Endothelial cell of umbilical vein (primary cell): ENCODE measurements at regions not wholly inside any gene's neighbourhood (a gene's known extent, or its start where the extent isn't known, plus 50 kb on each side); places are given as distances from the start of the nearest gene placed in this dataset.

Experiments
- BruUV-seq: library from RNA; stranded (reverse); fragments of 400-500 nt; replicated peaks from 2 replicates; lab custom pipeline; 2021; lab: Mats Ljungman, UMichigan
- CTCF ChIA-PET: fragments of 300-600, 350-600 bp; sonication (Branson Sonifier 250); formaldehyde crosslinking; loops from one replicate; lab custom pipeline; 2021; ENCODE audit warnings: antibody characterized with exemption, inconsistent platforms; lab: Charles Lee
- POLR2A ChIA-PET: fragments of 300-600, 350-600 bp; sonication (Branson Sonifier 250); formaldehyde crosslinking; loops from one replicate; lab custom pipeline; 2021; ENCODE audit warnings: antibody characterized with exemption, inconsistent platforms; lab: Charles Lee
- DNase-seq: peaks from one replicate; pipeline ENCODE4 v3.0.0-alpha.2; 2011; ENCODE audit warnings: low read depth, low spot score
- FAIRE-seq: peaks from 2 replicates; lab custom pipeline; 2011; peaks lifted over from hg19 to GRCh38; lab: Jason Lieb, UNC
- H2AFZ ChIP-seq: 2 replicates; pipeline ENCODE4 v1.6.0; 2012; ENCODE audit warnings: low read depth, low read length, control low read depth, inconsistent platforms
- H3K27ac ChIP-seq: 2 replicates; pipeline ENCODE4 v1.5.1; 2011; ENCODE audit warnings: low read depth, mild to moderate bottlenecking, control low read depth, low read length, moderate library complexity; ENCODE audit not compliant: insufficient read depth
- H3K27me3 ChIP-seq, 2 experiments: 2 replicates each; pipeline versions ENCODE4 v1.6.0 to v1.6.1; 2011; ENCODE audit warnings: low read length in 2 of 2, mixed read lengths in 1 of 2; ENCODE audit not compliant: control insufficient read depth in 2 of 2, insufficient read depth in 2 of 2
- H3K36me3 ChIP-seq, 2 experiments: 2 replicates in 1 of 2; 3 replicates in 1 of 2; pipeline ENCODE4 v1.5.1; 2011; ENCODE audit warnings: low read length in 2 of 2, mild to moderate bottlenecking in 1 of 2, moderate library complexity in 1 of 2; ENCODE audit not compliant: control insufficient read depth in 2 of 2, insufficient read depth in 2 of 2; ENCODE audit errors: extremely low read depth in 1 of 2
- H3K4me1 ChIP-seq: 3 replicates; pipeline ENCODE4 v1.5.1; 2011; ENCODE audit warnings: mild to moderate bottlenecking, low read length; ENCODE audit not compliant: control insufficient read depth, insufficient read depth; ENCODE audit errors: extremely low read depth
- H3K4me2 ChIP-seq: 2 replicates; pipeline ENCODE4 v1.6.1; 2011; ENCODE audit warnings: low read length, control low read depth, mixed read lengths; ENCODE audit not compliant: insufficient read depth
- H3K4me3 ChIP-seq, 3 experiments: fragments of 200-600 bp in 1 of 3; sonication (generic), shearing (Covaris generic) in 1 of 3; replicated peaks in 1 of 3; 2 replicates each; pipeline ENCODE4 v1.5.1; 2011 to 2016; ENCODE audit warnings: control low read depth in 3 of 3, low read length in 3 of 3, mild to moderate bottlenecking in 2 of 3, inconsistent platforms in 1 of 3, low read depth in 1 of 3, moderate library complexity in 1 of 3; ENCODE audit not compliant: insufficient read depth in 1 of 3
- H3K79me2 ChIP-seq: 2 replicates; pipeline ENCODE4 v1.6.0; 2012; ENCODE audit warnings: low read length, inconsistent platforms; ENCODE audit not compliant: control insufficient read depth, insufficient read depth
- H3K9ac ChIP-seq: replicated peaks from 2 replicates; pipeline ENCODE3; 2011; ENCODE audit warnings: low read length, control low read depth; ENCODE audit not compliant: insufficient read depth; ENCODE audit errors: extremely low read depth
- H3K9me1 ChIP-seq: replicated peaks from 3 replicates; pipeline ENCODE4 v1.6.0; 2011; ENCODE audit warnings: mild to moderate bottlenecking, low read length; ENCODE audit not compliant: control insufficient read depth, insufficient read depth; ENCODE audit errors: extremely low read depth
- H3K9me3 ChIP-seq: replicated peaks from 2 replicates; pipeline ENCODE4 v1.5.1; 2012; ENCODE audit warnings: low read length, inconsistent platforms; ENCODE audit not compliant: control insufficient read depth, insufficient read depth
- H4K20me1 ChIP-seq: replicated peaks from 2 replicates; pipeline ENCODE3; 2011; ENCODE audit warnings: mild to moderate bottlenecking, low read length; ENCODE audit not compliant: control insufficient read depth, insufficient read depth; ENCODE audit errors: extremely low read depth
- EZH2 ChIP-seq: IDR thresholded peaks from 2 replicates; pipeline ENCODE4 v1.6.1; 2012; ENCODE audit warnings: borderline replicate concordance, low read depth, mild to moderate bottlenecking, moderate library complexity, low read length, inconsistent platforms; ENCODE audit not compliant: severe bottlenecking
- FOS ChIP-seq: IDR thresholded peaks from 2 replicates; pipeline ENCODE4 v1.6.1; 2011; ENCODE audit warnings: mild to moderate bottlenecking, low read length, moderate library complexity, borderline replicate concordance; ENCODE audit not compliant: insufficient read depth
- GATA2 ChIP-seq: IDR thresholded peaks from 2 replicates; pipeline ENCODE4 v1.7.0; 2011; ENCODE audit warnings: low read depth, mild to moderate bottlenecking, moderate library complexity, mixed read lengths, low read length; ENCODE audit not compliant: insufficient read length, insufficient read depth
- JUN ChIP-seq: IDR thresholded peaks from 2 replicates; pipeline ENCODE4 v1.6.1; 2011; ENCODE audit warnings: borderline replicate concordance, low read depth; ENCODE audit not compliant: insufficient read length, insufficient read depth
- MYC ChIP-seq: IDR thresholded peaks from one replicate; pipeline ENCODE4 v1.6.1; 2011; ENCODE audit warnings: mild to moderate bottlenecking, low read depth, low read length
- POLR2A ChIP-seq: IDR thresholded peaks from 2 replicates; pipeline ENCODE4 v1.6.1; 2012; ENCODE audit warnings: low read depth, mild to moderate bottlenecking, control low read depth, low read length
- POLR2AphosphoS5 ChIP-seq: IDR thresholded peaks from 2 replicates; pipeline ENCODE4 v1.6.1; 2012; ENCODE audit warnings: low read depth, mild to moderate bottlenecking, control low read depth, low read length, moderate library complexity; ENCODE audit not compliant: insufficient read depth
- dilution Hi-C: fragments of 300-500 bp; cut with MboI; formaldehyde crosslinking; loops from one replicate; pipeline ENCODE4 v1.15.0; 2019; ENCODE audit warnings: low sequenced_read_pairs; ENCODE audit not compliant: extremely low pct_ligation_motif_present
- intact Hi-C: fragments of 100-400 bp; cut with micrococcal nuclease; formaldehyde crosslinking; loops from one replicate; pipeline ENCODE4 v1.10.0; 2022
- TF ChIP-seq, protein P1 (sequence below): IDR thresholded peaks from 2 replicates; pipeline ENCODE4 v1.6.1; 2011; ENCODE audit not compliant: insufficient read depth, insufficient read length
- TF ChIP-seq, protein P2 (sequence below), 2 donors: IDR thresholded peaks; 1 replicate in 1 of 2; 2 replicates in 1 of 2; pipeline ENCODE4 v1.5.1; 2011; ENCODE audit warnings: low read length in 2 of 2, mild to moderate bottlenecking in 2 of 2, moderate library complexity in 2 of 2, control low read depth in 1 of 2, inconsistent platforms in 1 of 2, low read depth in 1 of 2; ENCODE audit not compliant: insufficient read depth in 1 of 2; ENCODE audit errors: extremely low read depth in 1 of 2

- Histone ChIP-seq H4K20me1 (no peaks in the 10 kb centered on the region), H3K9me1 (no peaks in the 10 kb centered on the region), H3K4me3 (no peak overlapping the region), H3K36me3 (no peaks in the 10 kb centered on the region), H3K4me1 (no peaks in the 10 kb centered on the region), H3K9ac (no peak overlapping the region), H3K4me2 (no peak overlapping the region), H2AFZ (no peak overlapping the region), H3K9me3 (peaks cover 10% of the 10 kb centered on the region), H3K27me3 (no peaks in the 10 kb centered on the region), H3K79me2 (no peaks in the 10 kb centered on the region), H3K27ac (no peak overlapping the region)
- POLR2A ChIA-PET, result no interaction called here
- BruUV-seq, result no TSS peak
- dilution Hi-C loops, result no loop called here
- intact Hi-C loops, result no loop called here
- DNase-seq, result no peak
- no peak for TF ChIP-seq FOS
- no peak for TF ChIP-seq MYC
- TF ChIP-seq, protein P1, sequence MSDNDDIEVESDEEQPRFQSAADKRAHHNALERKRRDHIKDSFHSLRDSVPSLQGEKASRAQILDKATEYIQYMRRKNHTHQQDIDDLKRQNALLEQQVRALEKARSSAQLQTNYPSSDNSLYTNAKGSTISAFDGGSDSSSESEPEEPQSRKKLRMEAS, result no peak
- no peak for TF ChIP-seq EZH2
- TF ChIP-seq, protein P2, sequence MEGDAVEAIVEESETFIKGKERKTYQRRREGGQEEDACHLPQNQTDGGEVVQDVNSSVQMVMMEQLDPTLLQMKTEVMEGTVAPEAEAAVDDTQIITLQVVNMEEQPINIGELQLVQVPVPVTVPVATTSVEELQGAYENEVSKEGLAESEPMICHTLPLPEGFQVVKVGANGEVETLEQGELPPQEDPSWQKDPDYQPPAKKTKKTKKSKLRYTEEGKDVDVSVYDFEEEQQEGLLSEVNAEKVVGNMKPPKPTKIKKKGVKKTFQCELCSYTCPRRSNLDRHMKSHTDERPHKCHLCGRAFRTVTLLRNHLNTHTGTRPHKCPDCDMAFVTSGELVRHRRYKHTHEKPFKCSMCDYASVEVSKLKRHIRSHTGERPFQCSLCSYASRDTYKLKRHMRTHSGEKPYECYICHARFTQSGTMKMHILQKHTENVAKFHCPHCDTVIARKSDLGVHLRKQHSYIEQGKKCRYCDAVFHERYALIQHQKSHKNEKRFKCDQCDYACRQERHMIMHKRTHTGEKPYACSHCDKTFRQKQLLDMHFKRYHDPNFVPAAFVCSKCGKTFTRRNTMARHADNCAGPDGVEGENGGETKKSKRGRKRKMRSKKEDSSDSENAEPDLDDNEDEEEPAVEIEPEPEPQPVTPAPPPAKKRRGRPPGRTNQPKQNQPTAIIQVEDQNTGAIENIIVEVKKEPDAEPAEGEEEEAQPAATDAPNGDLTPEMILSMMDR (IDR thresholded peaks at IDR 0.05; ENCODE audit: extremely low read depth in 1 of 2, insufficient read depth in 1 of 2, low read depth in 1 of 2, low read length in 2 of 2), result no peak
- TF ChIP-seq POLR2A, result no peak
- no peak for TF ChIP-seq GATA2
- TF ChIP-seq POLR2AphosphoS5, result no peak
- TF ChIP-seq JUN, result no peak
- CTCF ChIA-PET, result no interaction called here
- no peak for FAIRE-seq
Measured at GRCh38 chr2:5537180-5537688, 154.9 kb upstream of the SOX11 start.
